NCI-H128 (cell line): ENCODE measurements at regions not wholly inside any gene's neighbourhood (a gene's known extent, or its start where the extent isn't known, plus 50 kb on each side); places are given as distances from the start of the nearest gene placed in this dataset.

Source experiments
- DNase-seq: peaks from one replicate; lab custom pipeline; 2025; ENCODE audit not compliant: unreplicated experiment; lab: John Stamatoyannopoulos, UW

GRCh38 chr6:15880262-15880973, 217.6 kb upstream of the DTNBP1 start:
- no peak for DNase-seq

- DNase-seq = no peak
Measured at GRCh38 chr6:15879371-15880261, 216.8 kb upstream of the DTNBP1 start.

DNA sequence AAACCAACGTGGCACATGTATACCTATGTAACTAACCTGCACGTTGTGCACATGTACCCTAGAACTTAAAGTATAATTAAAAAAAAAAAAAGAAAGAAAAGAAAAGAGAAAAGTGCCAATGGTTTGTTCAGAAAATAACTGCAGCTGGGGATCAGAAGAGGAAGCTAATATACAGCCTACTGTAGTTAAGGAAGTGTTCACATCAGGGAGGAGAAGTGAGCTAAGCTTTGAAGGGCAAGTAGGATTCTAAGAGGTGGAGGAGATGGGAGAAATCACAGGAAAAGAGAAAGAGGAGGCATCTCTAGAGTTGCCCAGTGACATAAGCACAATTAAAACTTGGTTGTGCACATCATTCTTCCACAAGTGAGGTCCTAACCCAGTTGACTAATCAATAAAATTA, 214.4 kb upstream of the DTNBP1 start:
- no peak for DNase-seq

- no peak for DNase-seq
Measured at GRCh38 chr6:15876406-15876805, 213.6 kb upstream of the DTNBP1 start.

- no peak for DNase-seq
Measured at GRCh38 chr6:15875797-15876196, 213.0 kb upstream of the DTNBP1 start.

GRCh38 chr6:15874821-15875220, 212.0 kb upstream of the DTNBP1 start:
- no peak for DNase-seq

DNA sequence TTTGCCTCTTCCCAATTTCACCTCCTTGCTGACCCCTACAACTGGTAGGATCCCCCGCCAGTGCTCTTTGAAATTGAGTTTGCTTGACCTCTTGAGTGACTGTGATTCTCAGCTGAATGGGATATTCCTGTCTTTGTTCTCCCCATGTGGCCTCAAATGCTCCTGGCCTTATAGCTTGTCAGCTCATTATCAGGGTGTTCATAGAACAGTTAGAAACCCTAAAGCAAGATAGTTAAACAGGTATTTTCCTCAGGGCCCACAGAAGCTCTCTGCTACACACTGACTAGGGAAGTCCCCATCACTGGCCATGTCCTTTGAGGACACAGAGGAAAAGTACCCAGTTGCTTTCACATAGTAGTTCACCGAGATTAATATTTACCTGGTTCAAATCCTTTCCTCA, 211.5 kb upstream of the DTNBP1 start:
- DNase-seq = no peak

DNA sequence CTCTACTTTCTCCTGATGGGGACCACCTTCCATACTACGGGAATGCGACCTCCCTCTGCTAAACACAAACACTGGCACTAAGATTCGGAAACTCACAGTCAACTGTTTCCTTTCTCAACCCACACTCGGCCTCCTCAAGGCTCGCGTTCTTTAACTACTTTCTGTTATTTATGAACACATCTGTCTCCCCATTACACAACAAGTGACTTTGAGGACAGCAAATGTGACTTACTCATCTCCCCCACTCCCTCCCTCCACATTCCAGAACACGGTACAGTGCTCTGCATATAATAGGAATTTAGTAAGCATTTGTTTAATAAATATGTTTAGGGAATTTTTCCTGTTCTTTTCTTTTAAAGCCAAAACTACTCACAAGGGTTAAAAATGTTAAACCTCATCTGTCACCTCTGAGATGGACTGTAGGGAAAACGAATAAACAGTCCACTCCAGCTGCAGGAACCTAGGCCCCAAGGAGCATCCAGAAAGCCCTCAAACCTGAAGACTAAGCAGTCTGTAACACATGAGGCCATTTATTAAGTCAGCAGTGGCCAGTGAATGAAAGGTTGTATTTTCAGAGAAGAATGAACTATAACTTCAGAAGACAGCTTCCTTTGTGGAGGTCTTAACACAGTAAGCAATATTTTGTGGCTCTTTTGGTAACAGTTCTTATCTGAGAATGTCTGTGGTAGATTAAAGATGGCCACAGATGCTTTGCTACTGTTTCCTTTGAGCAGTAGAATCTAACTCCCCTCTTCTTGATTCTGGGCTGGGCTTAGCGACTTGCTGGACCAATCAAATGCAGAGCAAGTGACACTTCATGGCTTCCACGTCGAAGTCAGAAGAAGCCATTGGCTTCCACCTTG, 209.6 kb upstream of the DTNBP1 start:
- no peak for DNase-seq

- no peak for DNase-seq
Measured at GRCh38 chr6:15871276-15871675, 208.4 kb upstream of the DTNBP1 start.

DNA sequence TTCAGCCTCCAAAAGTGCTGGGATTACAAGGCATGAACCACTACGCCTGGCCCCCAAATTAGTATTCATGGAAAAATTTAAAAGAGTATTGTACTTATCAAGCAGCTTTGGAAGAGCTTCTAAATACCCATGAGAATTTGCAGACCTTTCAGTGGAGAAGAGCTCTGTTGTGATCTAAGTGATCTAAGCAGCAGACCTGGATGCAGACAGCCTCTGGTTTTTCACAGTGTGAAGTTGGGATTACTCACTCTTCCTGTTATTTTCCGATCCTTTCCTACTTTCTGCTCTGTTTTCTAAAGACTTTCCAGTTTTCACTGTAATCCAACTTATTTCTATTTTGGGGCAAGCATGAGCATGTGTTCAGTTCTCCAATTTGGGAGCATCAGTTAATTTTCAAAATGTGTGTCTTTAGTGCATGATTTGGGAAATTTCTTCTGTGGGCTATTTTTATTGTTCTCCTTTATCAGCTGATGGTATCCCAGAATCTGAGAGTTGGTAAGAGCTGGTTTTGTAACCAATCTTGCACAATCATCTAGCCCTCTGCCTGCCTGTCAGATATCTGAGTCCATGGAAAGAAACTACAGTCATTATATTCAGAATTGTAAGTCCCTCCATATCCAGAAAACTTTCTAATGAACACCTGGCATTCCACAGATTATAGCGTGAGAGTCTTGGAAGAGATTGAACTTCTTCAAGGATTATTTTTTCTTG, 207.7 kb upstream of the DTNBP1 start:
- no peak for DNase-seq

GRCh38 chr6:15864708-15865062, 201.9 kb upstream of the DTNBP1 start:
- no peak for DNase-seq

GRCh38 chr6:15864038-15864707, 201.3 kb upstream of the DTNBP1 start:
- DNase-seq = no peak

- DNase-seq = no peak
Measured at GRCh38 chr6:15862810-15863209, 200.0 kb upstream of the DTNBP1 start.

- DNase-seq = no peak
Measured at GRCh38 chr6:15861486-15861885, 198.7 kb upstream of the DTNBP1 start.

GRCh38 chr6:15854826-15855710, 192.2 kb upstream of the DTNBP1 start:
- no peak for DNase-seq

DNA sequence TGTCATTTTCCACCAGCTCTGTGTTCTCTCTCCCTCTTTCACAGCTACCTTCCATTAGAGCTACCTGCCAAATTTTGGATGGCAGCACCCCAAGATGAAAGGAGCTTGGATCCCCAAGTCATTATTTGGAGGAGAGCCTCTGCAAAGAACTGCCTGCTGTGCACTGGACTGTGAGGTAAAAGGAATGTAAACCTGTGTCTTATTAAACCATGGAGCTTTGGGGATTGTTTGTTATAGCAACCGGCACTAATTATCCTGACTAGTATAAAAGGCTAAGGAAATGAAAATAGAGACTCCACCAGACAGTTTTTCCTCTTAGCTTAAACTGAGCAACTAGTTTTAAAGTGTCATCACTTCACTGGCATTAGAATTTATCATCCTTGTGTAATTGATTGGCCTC, 191.6 kb upstream of the DTNBP1 start:
- no peak for DNase-seq

- DNase-seq = no peak
Measured at GRCh38 chr6:15853259-15853658, 190.4 kb upstream of the DTNBP1 start.

DNA sequence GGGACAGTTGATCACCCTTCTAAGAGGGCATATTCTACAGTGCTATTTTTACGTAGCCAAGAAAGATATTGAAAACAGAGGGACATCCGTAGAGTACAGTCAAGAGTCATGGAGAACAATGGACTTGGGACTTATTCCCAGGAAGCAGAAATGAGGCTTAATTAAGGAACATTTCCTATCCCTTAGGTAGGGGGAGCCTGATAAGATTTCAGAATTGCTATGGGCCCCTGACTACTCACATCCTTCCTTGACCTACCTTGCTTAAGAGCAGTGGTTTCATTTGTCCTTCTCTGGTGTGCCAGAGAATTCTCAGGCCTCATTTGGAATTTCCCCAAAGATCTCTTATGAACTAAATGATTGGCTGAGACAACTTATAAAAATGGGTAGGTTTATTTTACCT, 189.5 kb upstream of the DTNBP1 start:
- no peak for DNase-seq

DNA sequence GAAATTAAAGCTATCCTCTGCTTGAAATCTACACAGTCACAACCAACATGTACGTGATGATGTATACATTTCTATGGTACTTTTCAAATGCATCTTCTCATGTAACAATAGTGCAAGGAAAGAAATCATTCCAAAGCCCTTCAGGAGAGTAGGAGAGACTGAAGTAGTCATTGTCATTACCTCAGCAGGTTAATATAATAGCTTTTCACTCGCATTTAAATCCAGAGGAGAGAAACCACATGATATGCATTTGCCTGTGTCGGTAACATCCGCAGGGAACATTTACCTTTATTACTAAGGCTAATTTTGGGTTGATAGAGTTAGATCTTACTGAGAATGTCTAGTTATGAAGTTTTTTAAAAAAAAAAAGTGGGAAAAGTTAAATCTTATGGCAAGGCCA, 186.6 kb upstream of the DTNBP1 start:
- no peak for DNase-seq
